ENCODE measurements at regions not wholly inside any gene's neighbourhood (a gene's known extent, or its start where the extent isn't known, plus 50 kb on each side); places are given as distances from the start of the nearest gene placed in this dataset.
A peak's percentile ranks its signal among the peaks of the same experiment; 100 is the strongest.

- TF ChIP-seq EZH2phosphoT487 (IDR thresholded peaks at IDR 0.05; ENCODE audit: insufficient read depth, low read depth) (no peak), EZH2 (IDR thresholded peaks at IDR 0.05; ENCODE audit: insufficient read depth, poor library complexity, severe bottlenecking) (no peak)
- H3K4me1 ChIP-seq (ENCODE audit: insufficient read depth) = peaks cover 18% of the 10 kb centered on the region
- H3K4me3 ChIP-seq = no peak overlapping the region
- no peaks in the 10 kb centered on the region for H3K9me2 ChIP-seq (ENCODE audit: insufficient read depth)
- H3F3A ChIP-seq (ENCODE audit: insufficient read depth) = peaks cover 16% of the 10 kb centered on the region; the same call in 1 of the 2 replicates
- no peak overlapping the region for H3K9ac ChIP-seq
- H3K9me3 ChIP-seq (ENCODE audit: low read depth) = no peaks in the 10 kb centered on the region
- no peak for DNase-seq
- no peak overlapping the region for H3K4me2 ChIP-seq (ENCODE audit: unreplicated experiment)
- no peaks in the 10 kb centered on the region for H4K20me1 ChIP-seq (ENCODE audit: insufficient read depth)
- no peak overlapping the region for H2AFZ ChIP-seq
- WGBS, 2 experiments (ENCODE audit: low coverage in 1 of 2, low lambda C conversion rate in 2 of 2, missing lambda C conversion rate in 2 of 2) = 98 to 99% methylated on average over 2 of the region's 2 CpGs
- no peaks in the 10 kb centered on the region for H3K36me3 ChIP-seq (ENCODE audit: low read depth)
- H3K27ac ChIP-seq = no peak overlapping the region
- H3K27me3 ChIP-seq (replicated peaks; ENCODE audit: insufficient read depth) = no peaks in the 10 kb centered on the region
- H3K79me2 ChIP-seq (ENCODE audit: insufficient read depth) = no peaks in the 10 kb centered on the region
- in situ Hi-C loops (cut with MboI) = no loop called here
Measured at GRCh38 chr6:118715376-118715775, 64.0 kb upstream of the CEP85L start.

DNA sequence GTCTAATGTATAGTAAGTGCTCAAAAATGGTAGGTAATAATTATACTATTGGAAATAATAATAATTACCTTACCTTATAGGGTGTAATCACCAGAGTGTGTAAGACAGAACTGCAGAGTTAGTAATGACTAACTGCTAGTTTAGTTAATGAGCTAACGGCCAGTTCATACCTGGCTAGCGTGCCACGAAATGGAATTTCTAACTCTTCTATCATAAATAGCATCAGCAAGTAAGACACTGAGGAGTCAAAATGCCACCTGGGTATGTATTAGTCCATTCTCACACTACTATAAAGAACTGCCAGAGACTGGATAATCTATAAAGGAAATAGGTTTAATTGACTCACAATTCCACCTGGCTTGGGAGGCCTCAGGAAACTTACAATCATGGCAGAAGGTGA is 63.4 kb upstream of the CEP85L start:
- H3K9me3 ChIP-seq (ENCODE audit: low read depth) = no peaks in the 10 kb centered on the region
- in situ Hi-C loops (cut with MboI) = no loop called here
- H3K9ac ChIP-seq = no peak overlapping the region
- no peaks in the 10 kb centered on the region for H3K27me3 ChIP-seq (replicated peaks; ENCODE audit: insufficient read depth)
- peaks cover 24% of the 10 kb centered on the region for H3K4me1 ChIP-seq (ENCODE audit: insufficient read depth)
- 95 to 100% methylated on average over 3 of the region's 3 CpGs for WGBS, 2 experiments (ENCODE audit: low coverage in 1 of 2, low lambda C conversion rate in 2 of 2, missing lambda C conversion rate in 2 of 2)
- H3K79me2 ChIP-seq (ENCODE audit: insufficient read depth) = no peaks in the 10 kb centered on the region
- no peaks in the 10 kb centered on the region for H4K20me1 ChIP-seq (ENCODE audit: insufficient read depth)
- no peak overlapping the region for H3K4me3 ChIP-seq
- no peak for DNase-seq
- H2AFZ ChIP-seq = no peak overlapping the region
- H3F3A ChIP-seq (ENCODE audit: insufficient read depth) = peaks cover 20% of the 10 kb centered on the region
- H3K36me3 ChIP-seq (ENCODE audit: low read depth) = no peaks in the 10 kb centered on the region
- no peak for TF ChIP-seq EZH2phosphoT487 (IDR thresholded peaks at IDR 0.05; ENCODE audit: insufficient read depth, low read depth)
- TF ChIP-seq EZH2 (IDR thresholded peaks at IDR 0.05; ENCODE audit: insufficient read depth, poor library complexity, severe bottlenecking) = no peak
- no peak overlapping the region for H3K27ac ChIP-seq
- no peak overlapping the region for H3K4me2 ChIP-seq (ENCODE audit: unreplicated experiment)
- H3K9me2 ChIP-seq (ENCODE audit: insufficient read depth) = no peaks in the 10 kb centered on the region

GRCh38 chr6:118712969-118713368 is 61.6 kb upstream of the CEP85L start:
- Histone ChIP-seq H3K27me3 (replicated peaks; ENCODE audit: insufficient read depth) (no peaks in the 10 kb centered on the region), H3K79me2 (ENCODE audit: insufficient read depth) (no peaks in the 10 kb centered on the region), H3K27ac (peak overlapping the region; percentile 39), H3K9me2 (ENCODE audit: insufficient read depth) (no peaks in the 10 kb centered on the region), H3K9me3 (ENCODE audit: low read depth) (no peaks in the 10 kb centered on the region), H3K4me3 (no peak overlapping the region), H4K20me1 (ENCODE audit: insufficient read depth) (no peaks in the 10 kb centered on the region), H3K9ac (no peak overlapping the region), H3K4me2 (ENCODE audit: unreplicated experiment) (peak overlapping the region; percentile 36), H3K36me3 (ENCODE audit: low read depth) (no peaks in the 10 kb centered on the region), H3K4me1 (ENCODE audit: insufficient read depth) (peaks cover 34% of the 10 kb centered on the region), H2AFZ (0 out of 2 replicates have a peak overlapping the region, but pooled peaks have one; percentile 1), H3F3A (ENCODE audit: insufficient read depth) (peaks cover 38% of the 10 kb centered on the region)
- WGBS, 2 experiments (ENCODE audit: low coverage in 1 of 2, low lambda C conversion rate in 2 of 2, missing lambda C conversion rate in 2 of 2) = 0 to 1% methylated on average over 3 of the region's 3 CpGs
- in situ Hi-C loops (cut with MboI) = no loop called here
- TF ChIP-seq EZH2phosphoT487 (IDR thresholded peaks at IDR 0.05; ENCODE audit: insufficient read depth, low read depth) = no peak
- no peak for TF ChIP-seq EZH2 (IDR thresholded peaks at IDR 0.05; ENCODE audit: insufficient read depth, poor library complexity, severe bottlenecking)
- peak; percentile 80 for DNase-seq

GRCh38 chr6:118710616-118711015 is 59.2 kb upstream of the CEP85L start:
- H2AFZ ChIP-seq = no peak overlapping the region
- H3K27ac ChIP-seq = 0 out of 2 replicates have a peak overlapping the region, but pooled peaks have one; percentile 96
- peaks cover 55% of the 10 kb centered on the region for H3K4me1 ChIP-seq (ENCODE audit: insufficient read depth)
- no peak overlapping the region for H3K4me2 ChIP-seq (ENCODE audit: unreplicated experiment)
- no peak for TF ChIP-seq EZH2phosphoT487 (IDR thresholded peaks at IDR 0.05; ENCODE audit: insufficient read depth, low read depth)
- no peak for TF ChIP-seq EZH2 (IDR thresholded peaks at IDR 0.05; ENCODE audit: insufficient read depth, poor library complexity, severe bottlenecking)
- DNase-seq = no peak
- WGBS, 2 experiments (ENCODE audit: low coverage in 1 of 2, low lambda C conversion rate in 2 of 2, missing lambda C conversion rate in 2 of 2) = 100% methylated on average over 5 of the region's 5 CpGs
- no peak overlapping the region for H3K9ac ChIP-seq
- in situ Hi-C loops (cut with MboI) = no loop called here
- no peak overlapping the region for H3K4me3 ChIP-seq
- H3K9me2 ChIP-seq (ENCODE audit: insufficient read depth) = no peaks in the 10 kb centered on the region
- H3K36me3 ChIP-seq (ENCODE audit: low read depth) = no peaks in the 10 kb centered on the region
- no peaks in the 10 kb centered on the region for H3K79me2 ChIP-seq (ENCODE audit: insufficient read depth)
- no peaks in the 10 kb centered on the region for H3K9me3 ChIP-seq (ENCODE audit: low read depth)
- H4K20me1 ChIP-seq (ENCODE audit: insufficient read depth) = no peaks in the 10 kb centered on the region
- no peaks in the 10 kb centered on the region for H3K27me3 ChIP-seq (replicated peaks; ENCODE audit: insufficient read depth)
- H3F3A ChIP-seq (ENCODE audit: insufficient read depth) = peaks cover 58% of the 10 kb centered on the region

Measured in GM23248 (cell line).